HG02588 (cell line): ENCODE measurements at regions not wholly inside any gene's neighbourhood (a gene's known extent, or its start where the extent isn't known, plus 50 kb on each side); places are given as distances from the start of the nearest gene placed in this dataset.

Experiments used
- ATAC-seq: cut with Tn5 transposase; IDR thresholded peaks from one replicate; pipeline ENCODE4 v1.9.1; 2021; ENCODE audit warnings: mild to moderate bottlenecking, moderate library complexity; ENCODE audit not compliant: unreplicated experiment

GRCh38 chr11:33617672-33618350 lies 82.8 kb downstream of the C11orf91 start:
- no peak for ATAC-seq

DNA sequence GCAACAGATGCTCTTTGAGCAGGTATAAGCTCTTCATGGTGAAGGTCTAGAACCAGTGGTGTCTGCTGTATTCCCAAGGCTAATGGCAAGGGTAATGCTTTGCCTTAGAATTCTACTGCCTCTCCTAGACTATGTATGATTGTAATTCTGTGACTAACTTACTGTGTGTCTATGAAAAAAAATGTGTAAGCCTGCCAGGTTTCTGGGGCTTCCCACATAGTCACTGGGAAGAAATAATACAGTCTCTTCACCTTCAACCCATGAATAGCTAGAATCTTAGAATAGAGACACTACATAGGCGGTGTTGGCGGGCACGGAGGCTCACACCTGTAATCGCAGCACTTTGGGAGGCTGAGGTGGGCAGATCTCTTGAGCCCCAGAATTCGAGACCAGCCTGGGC lies 84.1 kb downstream of the C11orf91 start:
- ATAC-seq = no peak

- no peak for ATAC-seq
Observed at GRCh38 chr11:33615751-33616150, 84.9 kb downstream of the C11orf91 start.

DNA sequence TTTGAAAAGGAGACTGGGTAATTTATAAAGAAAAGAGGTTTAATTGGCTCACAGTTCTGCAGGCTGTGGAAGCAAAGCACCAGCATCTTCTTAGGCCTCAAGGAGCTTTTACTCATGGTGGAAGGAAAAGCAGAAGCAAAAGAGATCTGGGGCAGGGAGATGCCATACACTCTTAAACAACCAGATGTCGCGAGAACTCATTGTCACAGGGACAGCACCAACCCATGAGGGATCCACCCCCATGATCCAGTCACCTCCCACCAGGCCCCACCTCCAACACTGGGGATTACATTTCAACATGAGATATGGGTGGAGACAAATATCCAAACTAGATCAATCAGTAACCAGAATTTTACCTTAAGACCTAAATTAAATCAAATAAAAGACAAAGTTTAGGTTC lies 87.2 kb downstream of the C11orf91 start:
- no peak for ATAC-seq

DNA sequence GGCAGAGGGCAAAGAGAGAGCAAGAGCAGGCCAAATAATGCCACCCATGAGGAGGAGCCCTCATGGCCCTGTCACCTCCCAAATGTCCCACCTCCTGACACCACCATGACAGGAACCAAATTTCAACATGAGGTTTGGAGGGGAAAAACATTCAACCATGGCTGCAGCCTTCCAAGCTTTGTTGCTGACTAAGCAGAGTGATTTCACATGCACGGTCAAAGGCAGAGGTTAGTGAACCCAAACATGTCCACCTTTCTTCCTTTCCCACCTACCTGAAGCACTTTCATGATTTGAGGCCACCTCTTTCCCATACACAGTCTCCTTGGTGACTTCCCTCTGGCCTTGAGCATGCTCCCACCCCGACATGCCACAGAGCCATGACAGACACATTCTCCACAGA lies 89.7 kb downstream of the C11orf91 start:
- ATAC-seq = no peak

DNA sequence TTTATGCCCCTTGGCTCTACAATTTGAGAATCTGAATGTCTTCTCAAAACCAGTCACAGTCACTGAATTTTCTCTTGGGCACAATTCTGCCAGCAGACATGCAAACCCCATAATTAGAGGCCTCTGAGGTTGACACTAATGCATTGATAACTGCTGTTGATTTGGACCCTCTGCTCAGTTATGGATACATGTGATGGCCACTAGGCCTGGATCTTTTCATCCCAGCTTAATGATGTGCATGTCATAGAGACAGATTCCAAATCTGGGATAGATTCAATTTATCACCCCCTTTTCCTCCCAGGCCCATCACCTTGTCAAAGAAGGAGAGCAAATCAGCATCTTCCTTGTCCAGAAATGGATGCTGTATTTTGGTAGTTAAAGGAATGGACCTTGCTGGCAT lies 92.2 kb downstream of the C11orf91 start:
- ATAC-seq = no peak

GRCh38 chr11:33606762-33607161 lies 93.9 kb downstream of the C11orf91 start:
- ATAC-seq = no peak

- no peak for ATAC-seq
Observed at GRCh38 chr11:33605703-33606102, 94.9 kb downstream of the C11orf91 start.

DNA sequence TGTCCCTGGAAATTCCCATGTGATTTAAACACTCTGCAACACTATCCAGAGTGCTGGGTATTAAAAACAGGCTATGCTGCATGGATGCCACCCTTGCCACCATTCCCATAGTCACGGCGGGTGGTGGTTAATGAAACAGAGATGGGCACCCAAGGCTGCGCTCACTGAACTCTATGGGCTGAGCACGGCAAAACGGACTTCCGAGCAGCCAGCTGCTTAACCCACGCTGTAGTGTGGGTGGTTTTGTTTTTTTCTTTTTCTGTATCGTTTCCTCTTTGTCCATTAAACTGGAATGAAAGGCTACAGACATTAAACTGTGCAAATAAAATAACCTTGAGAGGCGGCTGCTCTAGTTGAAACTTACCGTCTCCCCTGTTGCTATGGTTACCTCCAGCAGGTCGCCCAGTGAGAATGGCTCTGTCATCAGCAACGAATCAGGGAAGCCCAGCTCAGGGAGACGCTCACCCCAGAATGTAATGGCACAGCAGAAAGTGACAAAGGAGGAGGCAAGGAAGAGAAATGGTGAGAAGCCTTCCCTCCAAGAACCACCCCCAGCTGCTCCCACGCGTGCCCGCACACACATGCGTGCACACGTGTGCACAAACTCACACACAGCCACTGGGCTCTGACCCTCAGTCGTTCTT lies 102.1 kb downstream of the C11orf91 start:
- no peak for ATAC-seq

DNA sequence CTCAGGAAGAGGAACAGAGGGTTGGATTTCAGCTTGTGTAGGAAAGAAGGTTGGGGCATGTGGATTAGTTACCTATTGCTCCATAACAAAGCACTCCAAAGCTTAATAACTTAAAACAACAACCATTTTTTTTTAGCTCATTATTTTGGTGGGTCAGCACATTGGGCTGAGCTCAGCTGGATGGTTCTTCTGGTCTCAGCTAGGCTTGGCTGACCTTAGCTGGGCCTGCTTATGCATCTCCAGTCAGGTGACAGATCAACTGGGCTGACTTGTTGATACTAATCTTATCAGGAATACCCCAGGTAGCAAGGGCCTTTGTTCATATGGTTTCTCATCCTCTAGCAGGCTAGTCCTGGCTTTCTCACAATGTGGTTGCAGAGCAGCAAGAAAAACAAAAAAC lies 106.4 kb downstream of the C11orf91 start:
- ATAC-seq = no peak

GRCh38 chr11:33590441-33590840 lies 110.2 kb downstream of the C11orf91 start:
- no peak for ATAC-seq

- ATAC-seq = no peak
Observed at GRCh38 chr11:33588056-33588455, 112.6 kb downstream of the C11orf91 start.

DNA sequence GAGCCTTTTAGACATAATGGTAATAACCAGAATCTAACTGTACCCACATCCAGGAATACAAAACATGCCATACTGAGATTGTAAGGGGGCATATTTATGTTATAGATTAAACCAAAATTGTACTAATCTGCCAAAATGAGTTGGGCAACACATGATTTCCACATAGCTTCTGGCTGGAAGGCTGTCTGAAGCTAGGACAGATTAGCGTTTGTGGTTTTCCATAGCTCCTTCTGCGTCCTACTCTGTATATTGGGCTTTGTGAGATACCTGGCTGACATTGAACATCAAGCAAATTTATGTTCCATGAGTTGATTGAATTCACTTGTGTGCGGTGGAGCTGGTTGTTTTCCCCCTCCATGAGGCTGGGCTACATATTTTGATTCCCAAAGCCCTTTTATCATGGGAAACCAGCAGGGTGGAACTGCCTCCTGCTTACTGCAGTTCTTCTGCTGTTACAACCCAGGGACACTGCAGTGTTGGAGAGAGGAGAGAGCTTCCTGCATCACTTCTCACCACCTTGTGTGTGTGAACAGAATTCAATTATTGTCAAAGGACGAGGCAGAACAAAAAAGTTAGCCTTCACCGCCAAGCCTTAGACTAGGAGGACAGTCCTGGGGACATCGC lies 114.9 kb downstream of the C11orf91 start:
- ATAC-seq = no peak

DNA sequence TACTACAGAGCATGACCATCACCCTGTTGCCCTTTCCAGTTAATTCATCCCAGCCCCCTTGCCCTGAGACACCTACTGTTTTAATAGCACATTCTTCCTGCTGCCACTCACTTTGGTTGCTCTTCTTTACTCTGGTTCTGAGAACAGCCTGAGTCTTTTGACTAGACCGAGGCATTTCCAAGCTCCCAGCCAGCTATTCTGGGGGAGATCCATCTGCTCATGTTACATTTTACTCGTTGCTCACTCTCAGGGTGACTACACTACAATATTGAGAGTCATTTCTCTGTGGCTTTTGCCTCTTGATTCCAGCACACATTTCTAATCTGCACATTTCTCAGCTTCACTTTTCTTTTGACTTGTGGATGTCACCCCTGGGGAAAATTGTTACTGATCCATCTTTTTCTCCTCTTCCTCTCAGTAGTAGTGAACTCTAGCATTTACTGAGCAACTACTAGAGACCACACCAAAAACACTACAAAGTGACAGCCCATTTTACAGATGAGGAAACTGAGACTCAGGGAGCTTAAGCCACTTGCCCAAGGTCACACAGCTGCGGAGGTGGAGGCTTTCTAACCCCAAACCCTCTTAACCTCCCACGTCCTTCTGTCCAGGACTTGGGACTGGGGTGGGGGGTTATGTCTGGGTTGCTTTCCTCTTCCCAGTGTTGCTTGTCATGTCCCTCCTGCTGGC lies 117.8 kb downstream of the C11orf91 start:
- no peak for ATAC-seq

GRCh38 chr11:33579101-33579500 lies 121.5 kb downstream of the C11orf91 start:
- no peak for ATAC-seq

- no peak for ATAC-seq
Observed at GRCh38 chr11:33577204-33577603, 123.4 kb downstream of the C11orf91 start.

- peak; percentile 58 for ATAC-seq
Observed at GRCh38 chr11:33575311-33575710, 125.3 kb downstream of the C11orf91 start.

DNA sequence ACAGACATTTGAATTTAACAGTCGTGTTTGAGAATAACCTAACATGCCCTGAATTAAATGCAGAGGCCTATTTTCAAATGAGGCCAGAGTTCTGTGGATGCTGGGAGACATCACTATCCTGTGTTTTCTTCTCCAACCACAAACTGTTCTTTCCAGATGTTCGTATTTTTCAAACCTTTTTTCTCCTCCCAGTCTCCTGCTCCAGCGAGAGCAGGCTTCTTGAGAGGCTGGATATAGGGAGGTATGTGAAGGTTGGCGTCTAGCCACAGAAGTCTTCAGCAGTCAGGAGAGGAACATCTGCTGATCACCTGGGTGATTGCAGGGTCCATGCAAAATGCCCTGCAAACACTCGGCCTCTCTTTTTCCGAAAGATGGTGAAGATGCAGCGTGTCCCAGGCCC lies 126.3 kb downstream of the C11orf91 start:
- ATAC-seq = no peak

- no peak for ATAC-seq
Observed at GRCh38 chr11:33569333-33569732, 131.3 kb downstream of the C11orf91 start.

DNA sequence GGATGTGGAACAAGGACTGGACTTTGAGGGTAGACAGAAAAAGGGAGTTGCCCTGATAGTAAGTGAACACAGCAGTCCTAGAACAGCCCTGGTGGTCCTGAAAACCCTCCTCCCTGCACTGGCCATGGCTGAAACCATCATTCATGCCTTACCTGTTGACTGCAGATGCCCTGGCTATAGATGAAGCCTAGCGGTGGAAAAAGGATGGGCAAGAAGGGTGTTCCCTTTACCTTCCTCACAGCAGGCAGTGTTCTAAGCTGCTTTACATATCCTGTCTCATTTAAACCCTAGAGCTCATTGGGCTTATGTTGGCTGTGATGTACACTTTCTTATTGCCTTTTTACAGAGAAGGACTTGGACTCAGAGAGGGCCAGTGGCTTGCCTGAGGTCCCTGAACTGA lies 133.6 kb downstream of the C11orf91 start:
- ATAC-seq = no peak

DNA sequence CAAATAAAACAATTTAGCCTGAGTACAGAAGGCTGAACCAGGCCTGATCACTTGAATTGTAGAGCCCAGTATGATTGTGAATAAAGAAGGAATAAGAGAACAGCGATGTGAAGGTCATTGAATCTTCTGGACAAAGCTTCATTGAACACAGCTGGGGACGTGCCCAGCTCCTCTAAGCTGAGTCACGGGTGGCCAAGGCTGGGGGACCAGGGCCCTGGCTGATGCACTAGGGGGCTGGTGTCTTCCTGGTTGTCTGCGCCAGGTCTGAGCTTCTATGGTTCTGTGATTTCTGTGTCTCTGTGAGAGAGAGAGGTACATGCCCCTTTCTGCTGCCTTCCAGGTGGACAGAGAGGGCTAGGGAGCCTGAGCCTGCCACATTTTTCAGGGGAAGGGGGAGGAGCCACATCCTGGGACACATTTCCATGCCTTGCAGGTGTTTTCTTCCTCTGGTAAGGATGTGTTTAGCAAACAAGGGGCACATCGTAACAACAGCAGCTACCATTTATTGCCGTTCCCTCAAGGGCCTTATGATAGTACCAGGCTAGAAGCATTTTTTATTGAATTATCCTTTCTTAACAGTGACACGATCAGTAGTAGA lies 135.7 kb downstream of the C11orf91 start:
- no peak for ATAC-seq
